ENCODE measurements at regions not wholly inside any gene's neighbourhood (a gene's known extent, or its start where the extent isn't known, plus 50 kb on each side); places are given as distances from the start of the nearest gene placed in this dataset.

DNA sequence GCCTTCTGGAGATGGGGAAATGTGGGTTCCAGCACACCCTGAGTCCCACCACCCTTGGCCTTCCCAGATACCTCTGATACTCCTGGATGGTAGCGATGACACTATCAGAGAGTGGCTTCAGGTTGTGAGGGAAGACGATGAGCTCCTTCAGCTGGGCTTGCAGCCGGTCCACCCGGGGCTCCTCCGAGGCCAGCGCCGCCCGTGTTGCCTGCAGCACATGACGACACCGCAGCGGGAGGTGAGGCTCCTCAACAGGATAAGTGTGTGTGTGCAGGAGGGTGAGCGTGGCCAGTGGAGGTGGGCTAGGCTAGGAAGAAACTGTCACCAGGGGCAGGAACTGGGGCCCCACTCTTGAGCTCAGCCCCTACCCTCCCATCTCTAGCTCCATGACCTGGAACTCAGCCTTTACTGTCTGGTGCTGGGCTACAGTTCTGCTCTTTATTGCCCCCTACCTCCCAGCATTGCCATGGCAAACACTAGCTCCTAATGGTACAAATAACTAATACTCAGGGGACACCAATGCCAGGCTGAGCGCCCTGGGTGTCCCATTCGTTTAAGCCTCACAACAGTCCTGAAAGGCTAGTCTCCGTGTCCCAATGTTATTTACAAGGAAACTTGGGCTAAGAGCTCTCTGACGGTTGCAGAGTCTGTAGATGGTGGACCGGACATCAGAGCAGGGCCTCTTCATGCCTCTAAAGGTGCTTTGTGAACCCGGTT is 64.1 kb downstream of the SYNE3 start:
- TF ChIP-seq CTCF (IDR thresholded peaks at IDR 0.05) (peak in 1 of 3 experiments; percentile 25), POLR2A (IDR thresholded peaks at IDR 0.05; ENCODE audit: low read depth) (no peak), EP300 (IDR thresholded peaks at IDR 0.05) (no peak)
